Adrenal gland (tissue), 9 donors: ENCODE measurements at regions not wholly inside any gene's neighbourhood (a gene's known extent, or its start where the extent isn't known, plus 50 kb on each side); places are given as distances from the start of the nearest gene placed in this dataset.

Experiments
- DNase-seq, 7 donors: peaks; one replicate each; pipeline ENCODE4 v3.0.0-alpha.2; 2019 to 2020
- H3K27ac ChIP-seq, 5 donors: fragments of 200-600 bp; sonication (generic) in 4 of 5; 1 replicate in 3 of 5; 2 replicates in 2 of 5; pipeline versions ENCODE4 v1.5.1 to v1.8.0; 2016 to 2020; ENCODE audit warnings: mild to moderate bottlenecking in 1 of 5
- H3K27me3 ChIP-seq: fragments of 200-600 bp; 2 replicates; pipeline ENCODE4 v1.8.0; 2021
- H3K36me3 ChIP-seq, 2 donors: fragments of 200-600 bp; replicated peaks in 1 of 2; 1 replicate in 1 of 2; 2 replicates in 1 of 2; pipeline versions ENCODE4 v1.5.1 to v1.8.0; 2018 to 2022
- H3K4me1 ChIP-seq, 2 donors: fragments of 200-600 bp; replicated peaks in 1 of 2; 1 replicate in 1 of 2; 2 replicates in 1 of 2; pipeline versions ENCODE4 v1.5.1 to v1.8.0; 2018 to 2021
- H3K4me3 ChIP-seq, 4 donors: fragments of 200-600 bp; sonication (generic) in 3 of 4; one replicate each; pipeline ENCODE4 v1.5.1; 2016 to 2018
- H3K9me3 ChIP-seq, 3 donors: fragments of 200-600 bp; sonication (generic) in 1 of 3; replicated peaks in 1 of 3; 1 replicate in 2 of 3; 2 replicates in 1 of 3; pipeline versions ENCODE4 v1.5.1 to v1.8.0; 2016 to 2021
- CTCF ChIP-seq, 6 experiments: fragments of 450-650 bp in 4 of 6; fragments of 200-600 bp in 2 of 6; sonication (generic) in 1 of 6; IDR thresholded peaks; 1 replicate in 5 of 6; 2 replicates in 1 of 6; pipeline versions ENCODE4 v1.5.1 to v1.8.0; 2016 to 2021; ENCODE audit warnings: antibody characterized with exemption in 6 of 6, mild to moderate bottlenecking in 2 of 6, moderate library complexity in 1 of 6
- POLR2A ChIP-seq, 2 donors: fragments of 450-650 bp; IDR thresholded peaks; one replicate each; pipeline ENCODE4 v1.6.1; 2017; ENCODE audit warnings: antibody characterized with exemption in 2 of 2, mild to moderate bottlenecking in 2 of 2, moderate library complexity in 1 of 2
- WGBS, 4 donors: extraction: QIAGEN DNeasy Blood & Tissue Kit in 2 of 4; methylation state at CpG; one replicate each; pipeline versions ENCODE4 v1.1.5 to v1.1.7; 2013 to 2017; 5-methylcytosine and 5-hydroxymethylcytosine counted together
- intact Hi-C, 2 donors: fragments of 100-400 bp; cut with DNase I; formaldehyde crosslinking; loops; one replicate each; pipeline versions ENCODE4 v1.14.1 to v1.15.0; 2022 to 2023
- donor health status: healthy with polysubstance abuse.
- donor health status: Bipolar disorder and iron deficiency.
- donor health status: DM: yes; HTN: yes; CAD: no.
- donor health status: DM: no; HTN: no; CAD: no.
- donor health status: DM: no; HTN: no; CAD: no.

- H3K4me3 ChIP-seq, result no peak overlapping the region
- intact Hi-C loops, result no loop called here
- no peak overlapping the region for H3K27ac ChIP-seq
- DNase-seq, result no peak
- no peaks in the 10 kb centered on the region for H3K36me3 ChIP-seq
- no peaks in the 10 kb centered on the region for H3K27me3 ChIP-seq
- TF ChIP-seq CTCF (IDR thresholded peaks at IDR 0.05), result no peak
- no peak for TF ChIP-seq POLR2A (IDR thresholded peaks at IDR 0.05)
- no peaks in the 10 kb centered on the region for H3K4me1 ChIP-seq
- no peaks in the 10 kb centered on the region for H3K9me3 ChIP-seq
Observed at GRCh38 chr4:64022560-64022959, 386.7 kb downstream of the TECRL start.

- TF ChIP-seq CTCF (IDR thresholded peaks at IDR 0.05), result no peak
- no peak for TF ChIP-seq POLR2A (IDR thresholded peaks at IDR 0.05)
- Histone ChIP-seq H3K27me3 (no peaks in the 10 kb centered on the region), H3K4me1 (no peaks in the 10 kb centered on the region), H3K36me3 (no peaks in the 10 kb centered on the region), H3K4me3 (no peak overlapping the region), H3K9me3 (no peaks in the 10 kb centered on the region), H3K27ac (no peak overlapping the region)
- no peak for DNase-seq
- intact Hi-C loops, result no loop called here
- 76 to 93% (median 89%) methylated on average over 4 to 11 of the region's 11 CpGs for WGBS, 4 donors
Observed at GRCh38 chr4:64016893-64017292, 392.4 kb downstream of the TECRL start.

- no peak for DNase-seq
- Histone ChIP-seq H3K27ac (no peak overlapping the region), H3K36me3 (no peaks in the 10 kb centered on the region), H3K4me3 (no peak overlapping the region), H3K4me1 (no peaks in the 10 kb centered on the region), H3K27me3 (no peaks in the 10 kb centered on the region), H3K9me3 (no peaks in the 10 kb centered on the region)
- intact Hi-C loops, result no loop called here
- TF ChIP-seq POLR2A (IDR thresholded peaks at IDR 0.05) (no peak), CTCF (IDR thresholded peaks at IDR 0.05) (no peak)
- WGBS, 4 donors, result 52 to 76% (median 66%) methylated on average over 5 of the region's 5 CpGs
Observed at GRCh38 chr4:64014647-64015046, 394.6 kb downstream of the TECRL start.

- WGBS, 4 donors, result 64 to 79% (median 75%) methylated on average over 5 of the region's 5 CpGs
- H3K9me3 ChIP-seq, result no peaks in the 10 kb centered on the region
- H3K27ac ChIP-seq, result no peak overlapping the region
- no peaks in the 10 kb centered on the region for H3K4me1 ChIP-seq
- no peak for TF ChIP-seq POLR2A (IDR thresholded peaks at IDR 0.05)
- no peak for TF ChIP-seq CTCF (IDR thresholded peaks at IDR 0.05)
- no peaks in the 10 kb centered on the region for H3K27me3 ChIP-seq
- intact Hi-C loops, result no loop called here
- no peak overlapping the region for H3K4me3 ChIP-seq
- H3K36me3 ChIP-seq, result no peaks in the 10 kb centered on the region
- no peak for DNase-seq
Observed at GRCh38 chr4:64001229-64001898, 407.9 kb downstream of the TECRL start.
